ENCODE measurements at regions not wholly inside any gene's neighbourhood (a gene's known extent, or its start where the extent isn't known, plus 50 kb on each side); places are given as distances from the start of the nearest gene placed in this dataset.

DNA sequence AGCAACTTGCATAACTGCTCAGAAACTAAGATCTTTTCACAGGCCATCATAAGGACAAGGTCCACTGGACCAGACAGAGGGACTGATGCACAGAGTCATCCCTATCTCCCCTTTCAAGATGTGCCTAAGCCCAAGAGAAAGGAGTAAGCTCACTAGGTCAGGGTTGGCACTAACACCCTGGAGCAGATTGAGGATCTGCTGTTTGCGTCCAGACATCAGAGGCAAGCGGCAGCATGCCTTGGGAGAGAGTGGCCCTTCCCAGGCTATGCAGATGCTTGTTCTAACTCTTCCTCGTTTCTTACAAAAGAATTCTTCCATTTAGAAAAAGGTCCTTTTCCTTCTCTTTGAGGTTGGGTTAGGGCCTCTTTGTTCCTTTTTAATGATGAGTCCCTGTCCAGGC, 187.2 kb downstream of the KCNA5 start:
- Histone ChIP-seq H2AFZ (ENCODE audit: low read length) (no peak overlapping the region), H3K4me1 (ENCODE audit: insufficient read depth, low read length, severe bottlenecking) (no peaks in the 10 kb centered on the region), H3K9me2 (ENCODE audit: low read depth, low read length) (no peaks in the 10 kb centered on the region), H3K79me2 (ENCODE audit: insufficient read depth, low read length) (no peaks in the 10 kb centered on the region), H3F3A (ENCODE audit: insufficient read depth, low read length) (no peaks in the 10 kb centered on the region), H3K9ac (ENCODE audit: low read length) (no peak overlapping the region), H3K36me3 (ENCODE audit: insufficient read depth, low read length) (no peaks in the 10 kb centered on the region), H3K4me2 (ENCODE audit: low read length) (no peak overlapping the region), H3K27me3 (ENCODE audit: insufficient read depth, low read length) (no peaks in the 10 kb centered on the region), H3K27ac (ENCODE audit: low read depth, low read length, poor library complexity, severe bottlenecking) (no peak overlapping the region), H3K4me3 (ENCODE audit: low read depth, low read length, poor library complexity, severe bottlenecking) (no peak overlapping the region), H4K20me1 (ENCODE audit: insufficient read depth, low read length) (no peaks in the 10 kb centered on the region), H3K9me3 (ENCODE audit: low read length) (no peaks in the 10 kb centered on the region)
- TF ChIP-seq EZH2 (IDR thresholded peaks at IDR 0.05; ENCODE audit: borderline replicate concordance, low read length): no peak
- TF ChIP-seq, protein P1, sequence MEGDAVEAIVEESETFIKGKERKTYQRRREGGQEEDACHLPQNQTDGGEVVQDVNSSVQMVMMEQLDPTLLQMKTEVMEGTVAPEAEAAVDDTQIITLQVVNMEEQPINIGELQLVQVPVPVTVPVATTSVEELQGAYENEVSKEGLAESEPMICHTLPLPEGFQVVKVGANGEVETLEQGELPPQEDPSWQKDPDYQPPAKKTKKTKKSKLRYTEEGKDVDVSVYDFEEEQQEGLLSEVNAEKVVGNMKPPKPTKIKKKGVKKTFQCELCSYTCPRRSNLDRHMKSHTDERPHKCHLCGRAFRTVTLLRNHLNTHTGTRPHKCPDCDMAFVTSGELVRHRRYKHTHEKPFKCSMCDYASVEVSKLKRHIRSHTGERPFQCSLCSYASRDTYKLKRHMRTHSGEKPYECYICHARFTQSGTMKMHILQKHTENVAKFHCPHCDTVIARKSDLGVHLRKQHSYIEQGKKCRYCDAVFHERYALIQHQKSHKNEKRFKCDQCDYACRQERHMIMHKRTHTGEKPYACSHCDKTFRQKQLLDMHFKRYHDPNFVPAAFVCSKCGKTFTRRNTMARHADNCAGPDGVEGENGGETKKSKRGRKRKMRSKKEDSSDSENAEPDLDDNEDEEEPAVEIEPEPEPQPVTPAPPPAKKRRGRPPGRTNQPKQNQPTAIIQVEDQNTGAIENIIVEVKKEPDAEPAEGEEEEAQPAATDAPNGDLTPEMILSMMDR (IDR thresholded peaks at IDR 0.05; ENCODE audit: low read length): no peak

GRCh38 chr12:5232291-5232690, 188.6 kb downstream of the KCNA5 start:
- Histone ChIP-seq H3K9ac (ENCODE audit: low read length) (no peak overlapping the region), H3K27me3 (ENCODE audit: insufficient read depth, low read length) (no peaks in the 10 kb centered on the region), H3F3A (ENCODE audit: insufficient read depth, low read length) (no peaks in the 10 kb centered on the region), H2AFZ (ENCODE audit: low read length) (no peak overlapping the region), H3K79me2 (ENCODE audit: insufficient read depth, low read length) (no peaks in the 10 kb centered on the region), H3K4me3 (ENCODE audit: low read depth, low read length, poor library complexity, severe bottlenecking) (no peak overlapping the region), H3K4me2 (ENCODE audit: low read length) (no peak overlapping the region), H3K9me2 (ENCODE audit: low read depth, low read length) (no peaks in the 10 kb centered on the region), H3K27ac (ENCODE audit: low read depth, low read length, poor library complexity, severe bottlenecking) (no peak overlapping the region), H3K4me1 (ENCODE audit: insufficient read depth, low read length, severe bottlenecking) (no peaks in the 10 kb centered on the region), H4K20me1 (ENCODE audit: insufficient read depth, low read length) (no peaks in the 10 kb centered on the region), H3K36me3 (ENCODE audit: insufficient read depth, low read length) (no peaks in the 10 kb centered on the region), H3K9me3 (ENCODE audit: low read length) (no peaks in the 10 kb centered on the region)
- TF ChIP-seq, protein P1 (IDR thresholded peaks at IDR 0.05; ENCODE audit: low read length): no peak
- TF ChIP-seq EZH2 (IDR thresholded peaks at IDR 0.05; ENCODE audit: borderline replicate concordance, low read length): no peak

DNA sequence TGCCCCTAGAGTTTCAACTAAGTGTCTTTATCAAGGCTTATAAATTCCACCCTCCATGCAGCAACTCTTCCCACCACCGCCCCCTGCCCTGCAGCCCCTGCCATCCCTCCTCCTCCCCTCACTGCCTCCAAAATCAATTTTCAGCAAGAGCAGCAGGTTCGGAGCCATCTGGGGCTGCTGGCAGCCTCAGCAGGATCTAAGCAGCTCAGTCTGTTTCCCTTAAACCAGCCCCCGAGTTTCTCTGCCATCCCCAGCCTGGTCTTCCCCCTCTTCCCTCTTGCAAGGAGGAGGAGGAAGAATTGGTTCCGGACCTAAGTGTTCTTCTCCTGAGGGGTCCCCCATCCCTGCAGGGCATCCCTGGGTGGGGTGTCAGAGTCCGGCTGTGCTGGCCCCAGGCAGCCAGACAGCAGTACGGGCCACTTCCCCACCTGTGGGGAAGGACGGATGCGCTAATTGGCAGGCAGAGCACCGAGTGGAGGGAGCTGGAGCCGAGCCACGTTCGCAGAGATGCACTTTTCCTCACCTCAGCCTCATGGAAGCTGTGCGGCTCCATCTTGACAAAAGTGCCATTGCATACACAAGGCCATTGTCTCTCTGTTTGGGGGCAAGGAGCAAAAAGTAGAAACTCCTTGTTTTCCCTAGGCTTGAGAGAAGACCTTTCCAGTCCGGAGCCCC, 189.3 kb downstream of the KCNA5 start:
- Histone ChIP-seq H4K20me1 (ENCODE audit: insufficient read depth, low read length) (no peaks in the 10 kb centered on the region), H3K9me3 (ENCODE audit: low read length) (no peaks in the 10 kb centered on the region), H2AFZ (ENCODE audit: low read length) (no peak overlapping the region), H3K9me2 (ENCODE audit: low read depth, low read length) (no peaks in the 10 kb centered on the region), H3K4me1 (ENCODE audit: insufficient read depth, low read length, severe bottlenecking) (no peaks in the 10 kb centered on the region), H3K9ac (ENCODE audit: low read length) (no peak overlapping the region), H3K36me3 (ENCODE audit: insufficient read depth, low read length) (no peaks in the 10 kb centered on the region), H3F3A (ENCODE audit: insufficient read depth, low read length) (no peaks in the 10 kb centered on the region), H3K4me3 (ENCODE audit: low read depth, low read length, poor library complexity, severe bottlenecking) (no peak overlapping the region), H3K4me2 (ENCODE audit: low read length) (no peak overlapping the region), H3K79me2 (ENCODE audit: insufficient read depth, low read length) (no peaks in the 10 kb centered on the region), H3K27ac (ENCODE audit: low read depth, low read length, poor library complexity, severe bottlenecking) (no peak overlapping the region), H3K27me3 (ENCODE audit: insufficient read depth, low read length) (no peaks in the 10 kb centered on the region)
- TF ChIP-seq, protein P1 (IDR thresholded peaks at IDR 0.05; ENCODE audit: low read length): no peak
- no peak for TF ChIP-seq EZH2 (IDR thresholded peaks at IDR 0.05; ENCODE audit: borderline replicate concordance, low read length)
